Endodermal cell (in vitro differentiated cells): ENCODE measurements at regions not wholly inside any gene's neighbourhood (a gene's known extent, or its start where the extent isn't known, plus 50 kb on each side); places are given as distances from the start of the nearest gene placed in this dataset.

Experiments used
- DNase-seq: peaks from one replicate; pipeline ENCODE4 v3.0.0-alpha.2; 2017
- H3K27ac ChIP-seq: 2 replicates; pipeline ENCODE4 v1.5.1; 2013; ENCODE audit warnings: mild to moderate bottlenecking, low read depth, low read length, moderate library complexity
- H3K27me3 ChIP-seq: 2 replicates; pipeline ENCODE4 v1.6.1; 2013; ENCODE audit warnings: mild to moderate bottlenecking, low read length, moderate library complexity; ENCODE audit not compliant: insufficient read depth, control insufficient read depth, poor library complexity, severe bottlenecking
- H3K36me3 ChIP-seq: 2 replicates; pipeline ENCODE4 v1.7.0; 2013; ENCODE audit warnings: mild to moderate bottlenecking, low read length, moderate library complexity; ENCODE audit not compliant: control insufficient read depth, insufficient read depth
- H3K4me1 ChIP-seq: one replicate; pipeline ENCODE4 v1.7.0; 2013; ENCODE audit warnings: low read length; ENCODE audit not compliant: control insufficient read depth, insufficient read depth
- H3K4me3 ChIP-seq: 2 replicates; pipeline ENCODE4 v1.5.1; 2013; ENCODE audit warnings: mild to moderate bottlenecking, low read length, moderate library complexity
- H3K9ac ChIP-seq: 2 replicates; pipeline ENCODE4 v1.6.1; 2013; ENCODE audit warnings: mild to moderate bottlenecking, low read length, moderate library complexity; ENCODE audit not compliant: poor library complexity, severe bottlenecking; ENCODE audit errors: extremely low read depth
- H3K9me3 ChIP-seq: 2 replicates; pipeline ENCODE4 v1.6.1; 2013; ENCODE audit warnings: mild to moderate bottlenecking, low read length, moderate library complexity; ENCODE audit not compliant: control insufficient read depth
- H3K27ac Mint-ChIP-seq: 2 replicates; pipeline ENCODE4 v1.8.0; 2020; ENCODE audit warnings: mixed read lengths
- H3K27me3 Mint-ChIP-seq: 2 replicates; pipeline ENCODE4 v1.8.0; 2021; ENCODE audit warnings: mild to moderate bottlenecking, mixed read lengths; ENCODE audit not compliant: insufficient read depth
- H3K36me3 Mint-ChIP-seq: 2 replicates; pipeline ENCODE4 v1.8.0; 2020; ENCODE audit warnings: low read depth, mixed read lengths
- H3K4me1 Mint-ChIP-seq: 2 replicates; pipeline ENCODE4 v1.8.0; 2020; ENCODE audit warnings: mixed read lengths
- H3K4me3 Mint-ChIP-seq: 2 replicates; pipeline ENCODE4 v1.8.0; 2020; ENCODE audit warnings: mild to moderate bottlenecking, moderate library complexity, mixed read lengths
- H3K9me3 Mint-ChIP-seq: 2 replicates; pipeline ENCODE4 v1.8.0; 2020; ENCODE audit warnings: mild to moderate bottlenecking, mixed read lengths
- WGBS, 2 experiments: methylation state at CpG; one replicate each; pipeline versions ENCODE4 v1.1.5 to v1.1.7; 2013; ENCODE audit warnings: missing lambda C conversion rate in 2 of 2, mixed read lengths in 1 of 2; ENCODE audit not compliant: insufficient coverage in 1 of 2, insufficient read length in 1 of 2; 5-methylcytosine and 5-hydroxymethylcytosine counted together
- TF ChIP-seq, protein P1 (sequence below): fragments of 200-600 bp; sonication (generic); conservative IDR thresholded peaks from 2 replicates; pipeline ENCODE4 v1.5.0; 2021; ENCODE audit warnings: antibody characterized with exemption, mild to moderate bottlenecking

DNA sequence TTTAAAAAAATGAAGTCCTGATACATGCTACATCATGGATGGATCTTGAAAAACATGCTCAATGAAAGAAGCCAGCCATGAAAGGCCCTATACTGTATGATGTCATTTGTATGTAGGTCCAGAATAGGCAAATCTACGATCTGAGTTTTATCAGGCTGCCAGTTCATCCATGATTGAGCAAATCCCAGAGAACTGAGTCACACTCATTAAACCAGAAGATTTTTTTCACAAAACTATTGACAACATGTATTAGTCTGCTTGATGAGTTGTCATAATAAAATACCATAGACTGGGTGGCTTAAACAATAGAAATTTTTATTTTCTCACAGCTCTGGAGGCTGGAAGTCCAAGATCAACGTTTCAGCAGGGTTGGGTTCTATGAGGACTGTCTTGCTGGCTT is 130.7 kb downstream of the MREG start:
- H3K4me1 ChIP-seq = peaks cover 18% of the 10 kb centered on the region
- no peaks in the 10 kb centered on the region for H3K36me3 ChIP-seq
- H3K27ac ChIP-seq = no peak overlapping the region
- no peak overlapping the region for H3K9ac ChIP-seq
- peaks cover 45% of the 10 kb centered on the region for H3K4me1 Mint-ChIP-seq
- peaks cover 6% of the 10 kb centered on the region for H3K9me3 ChIP-seq
- TF ChIP-seq, protein P1, sequence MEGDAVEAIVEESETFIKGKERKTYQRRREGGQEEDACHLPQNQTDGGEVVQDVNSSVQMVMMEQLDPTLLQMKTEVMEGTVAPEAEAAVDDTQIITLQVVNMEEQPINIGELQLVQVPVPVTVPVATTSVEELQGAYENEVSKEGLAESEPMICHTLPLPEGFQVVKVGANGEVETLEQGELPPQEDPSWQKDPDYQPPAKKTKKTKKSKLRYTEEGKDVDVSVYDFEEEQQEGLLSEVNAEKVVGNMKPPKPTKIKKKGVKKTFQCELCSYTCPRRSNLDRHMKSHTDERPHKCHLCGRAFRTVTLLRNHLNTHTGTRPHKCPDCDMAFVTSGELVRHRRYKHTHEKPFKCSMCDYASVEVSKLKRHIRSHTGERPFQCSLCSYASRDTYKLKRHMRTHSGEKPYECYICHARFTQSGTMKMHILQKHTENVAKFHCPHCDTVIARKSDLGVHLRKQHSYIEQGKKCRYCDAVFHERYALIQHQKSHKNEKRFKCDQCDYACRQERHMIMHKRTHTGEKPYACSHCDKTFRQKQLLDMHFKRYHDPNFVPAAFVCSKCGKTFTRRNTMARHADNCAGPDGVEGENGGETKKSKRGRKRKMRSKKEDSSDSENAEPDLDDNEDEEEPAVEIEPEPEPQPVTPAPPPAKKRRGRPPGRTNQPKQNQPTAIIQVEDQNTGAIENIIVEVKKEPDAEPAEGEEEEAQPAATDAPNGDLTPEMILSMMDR = no peak
- H3K27ac Mint-ChIP-seq = no peak overlapping the region
- H3K27me3 Mint-ChIP-seq = no peaks in the 10 kb centered on the region
- no peak overlapping the region for H3K4me3 Mint-ChIP-seq
- H3K36me3 Mint-ChIP-seq = peaks cover 5% of the 10 kb centered on the region
- 80 to 88% methylated on average over 1 to 2 of the region's 2 CpGs for WGBS, 2 experiments
- peaks cover 14% of the 10 kb centered on the region for H3K9me3 Mint-ChIP-seq
- no peak for DNase-seq
- H3K4me3 ChIP-seq = no peak overlapping the region
- no peaks in the 10 kb centered on the region for H3K27me3 ChIP-seq

DNA sequence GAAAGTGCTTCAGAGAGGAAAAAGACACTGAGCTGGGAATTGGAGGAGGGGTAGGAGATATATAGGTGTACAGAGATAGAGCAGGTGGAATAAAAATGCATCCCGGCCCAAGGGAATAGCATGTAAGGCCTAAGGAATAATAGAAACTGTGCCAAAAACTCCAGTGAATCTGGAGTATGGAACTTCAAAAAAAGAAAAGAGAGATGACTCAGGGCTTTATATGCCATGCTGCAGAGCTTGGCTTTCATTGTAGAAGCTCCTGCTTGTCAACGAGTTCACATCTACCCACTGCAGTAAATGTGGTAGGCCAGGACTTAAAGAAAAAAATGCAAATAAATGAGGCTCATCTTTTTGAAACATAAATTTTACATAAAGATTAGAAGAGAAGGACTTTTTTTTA is 131.8 kb downstream of the MREG start:
- Histone ChIP-seq H3K9ac (no peak overlapping the region), H3K36me3 (no peaks in the 10 kb centered on the region), H3K9me3 (peaks cover 13% of the 10 kb centered on the region), H3K4me1 (peaks cover 10% of the 10 kb centered on the region), H3K27me3 (no peaks in the 10 kb centered on the region), H3K27ac (no peak overlapping the region), H3K4me3 (no peak overlapping the region)
- no peak for DNase-seq
- TF ChIP-seq, protein P1 = no peak
- 80 to 99% methylated on average over 2 of the region's 2 CpGs for WGBS, 2 experiments
- Mint-ChIP-seq H3K4me3 (no peak overlapping the region), H3K36me3 (peaks cover 8% of the 10 kb centered on the region), H3K4me1 (peaks cover 35% of the 10 kb centered on the region), H3K27me3 (no peaks in the 10 kb centered on the region), H3K9me3 (peaks cover 21% of the 10 kb centered on the region), H3K27ac (no peak overlapping the region)

DNA sequence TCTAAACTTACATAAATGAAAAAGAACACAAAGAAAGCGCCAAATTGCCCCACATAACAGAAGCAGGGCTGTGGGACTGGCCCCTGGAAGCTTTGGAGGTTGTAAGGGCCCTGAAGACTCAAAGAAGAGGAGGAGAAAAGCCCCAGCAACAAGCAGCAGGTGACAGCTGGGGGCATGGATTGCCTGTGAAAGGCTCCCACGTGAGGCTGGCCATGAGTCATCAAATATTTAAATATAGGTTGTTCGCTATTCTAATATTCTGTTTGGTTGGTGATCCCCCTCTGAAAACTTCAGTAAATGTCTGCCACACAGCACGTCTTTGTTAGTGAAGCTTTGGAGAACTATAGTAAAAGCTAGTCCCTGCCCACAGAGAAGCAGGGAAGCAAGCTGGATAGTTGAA is 132.4 kb downstream of the MREG start:
- Mint-ChIP-seq H3K27ac (no peak overlapping the region), H3K9me3 (peaks cover 21% of the 10 kb centered on the region), H3K4me3 (no peak overlapping the region), H3K36me3 (peaks cover 8% of the 10 kb centered on the region), H3K27me3 (no peaks in the 10 kb centered on the region), H3K4me1 (peaks cover 29% of the 10 kb centered on the region)
- TF ChIP-seq, protein P1 = no peak
- H3K36me3 ChIP-seq = no peaks in the 10 kb centered on the region
- WGBS, 2 experiments = 83 to 85% methylated on average over 2 to 4 of the region's 4 CpGs
- H3K4me1 ChIP-seq = peaks cover 10% of the 10 kb centered on the region
- DNase-seq = no peak
- no peak overlapping the region for H3K27ac ChIP-seq
- H3K9me3 ChIP-seq = peaks cover 13% of the 10 kb centered on the region
- no peaks in the 10 kb centered on the region for H3K27me3 ChIP-seq
- H3K4me3 ChIP-seq = no peak overlapping the region
- no peak overlapping the region for H3K9ac ChIP-seq
